HG03342 (cell line): ENCODE measurements at regions not wholly inside any gene's neighbourhood (a gene's known extent, or its start where the extent isn't known, plus 50 kb on each side); places are given as distances from the start of the nearest gene placed in this dataset.
"Not testable (repeated sequence)": the region's sequence is repeated elsewhere in the genome, so short reads cannot be mapped to it uniquely, and the experiment has no call there.

Source experiments
- ATAC-seq: cut with Tn5 transposase; IDR thresholded peaks from one replicate; pipeline ENCODE4 v1.9.1; 2021; ENCODE audit warnings: mild to moderate bottlenecking, moderate library complexity; ENCODE audit not compliant: unreplicated experiment

DNA sequence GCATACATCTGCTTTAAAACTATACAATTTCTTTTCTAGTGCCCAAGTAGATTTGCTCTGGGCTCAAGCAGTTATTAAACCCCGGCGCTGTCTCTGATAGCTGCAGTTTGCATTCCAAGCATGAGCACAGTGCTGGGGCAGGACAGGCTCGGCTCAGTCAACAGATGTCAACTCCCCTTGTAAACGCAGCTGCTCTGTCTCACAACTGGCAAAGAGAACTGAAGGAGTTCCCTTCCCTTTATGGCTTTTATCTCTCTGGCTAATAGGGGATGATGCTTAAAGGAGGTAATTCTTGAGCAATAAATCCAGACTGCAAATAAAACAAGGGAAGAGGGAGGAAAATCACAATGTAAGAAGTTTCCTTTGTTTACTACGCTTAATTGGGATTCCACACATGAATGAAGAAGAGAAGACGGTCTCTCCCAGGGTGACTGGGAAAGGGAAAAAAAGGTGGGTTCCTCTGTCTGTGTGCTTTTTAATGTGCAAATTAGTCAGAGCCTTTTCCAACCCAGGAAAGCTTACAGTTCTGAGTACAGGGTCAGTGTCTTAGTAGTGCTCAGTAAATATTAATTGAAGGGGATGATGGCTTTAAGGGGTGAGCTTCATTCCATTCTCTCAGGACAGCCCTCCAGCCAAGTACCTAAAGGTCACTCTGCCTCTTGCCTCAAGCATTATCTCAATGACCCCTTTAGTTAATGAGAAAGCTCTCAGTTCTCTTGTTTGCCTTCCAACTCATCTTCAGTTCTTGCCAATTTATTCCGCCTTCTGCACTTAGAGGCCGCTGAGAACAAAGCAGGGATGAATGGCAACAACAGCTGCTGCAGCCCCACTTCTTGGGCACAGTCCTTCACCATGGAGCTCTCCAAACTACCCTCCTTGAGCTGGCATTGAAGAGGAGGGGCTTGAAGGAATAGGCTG lies 155.7 kb upstream of the JADE1 start:
- no peak for ATAC-seq

- ATAC-seq, result no peak
These were observed 159.8 kb upstream of the JADE1 start for GRCh38 chr4:128649575-128650205.

- no peak for ATAC-seq
These were observed 160.3 kb upstream of the JADE1 start for GRCh38 chr4:128649161-128649560.

DNA sequence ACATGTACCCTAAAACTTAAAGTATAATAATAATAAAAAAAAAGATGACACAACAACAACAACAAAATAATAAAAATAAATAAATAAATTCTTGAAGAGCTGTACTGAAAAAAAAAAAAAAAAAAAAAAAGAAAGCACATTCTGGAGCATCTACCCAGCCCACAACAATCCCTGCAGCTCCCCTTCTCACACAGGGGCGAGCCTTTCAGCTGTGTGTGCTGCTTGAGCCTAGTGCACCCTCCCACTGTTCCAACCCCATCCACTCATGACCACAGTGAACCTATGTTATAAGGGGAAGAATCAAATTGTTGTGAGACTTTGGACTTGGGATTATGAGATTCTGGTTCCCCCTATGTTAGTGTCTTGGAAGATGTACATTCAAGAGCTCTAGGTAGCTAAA lies 161.5 kb upstream of the JADE1 start:
- no peak for ATAC-seq

DNA sequence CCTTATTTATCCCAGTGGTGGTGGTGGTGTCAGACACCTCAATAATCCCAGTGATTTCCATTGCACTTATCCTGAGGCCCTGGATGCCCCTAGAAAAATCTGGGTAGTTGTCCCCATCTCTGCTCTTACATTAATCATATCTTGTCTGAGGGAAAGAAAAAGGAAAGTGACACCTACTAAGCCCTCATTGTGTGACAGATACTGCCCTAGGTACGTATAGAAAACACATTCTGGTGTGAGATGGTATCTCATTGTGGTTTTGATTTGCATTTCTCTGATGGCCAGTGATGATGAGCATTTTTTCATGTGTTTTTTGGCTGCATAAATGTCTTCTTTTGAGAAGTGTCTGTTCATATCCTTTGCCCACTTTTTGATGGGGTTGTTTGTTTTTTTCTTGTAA lies 162.6 kb upstream of the JADE1 start:
- peak; percentile 44 for ATAC-seq

GRCh38 chr4:128644693-128645654 lies 164.5 kb upstream of the JADE1 start:
- not testable (repeated sequence) for ATAC-seq

GRCh38 chr4:128644107-128644506 lies 165.4 kb upstream of the JADE1 start:
- ATAC-seq, result not testable (repeated sequence)

DNA sequence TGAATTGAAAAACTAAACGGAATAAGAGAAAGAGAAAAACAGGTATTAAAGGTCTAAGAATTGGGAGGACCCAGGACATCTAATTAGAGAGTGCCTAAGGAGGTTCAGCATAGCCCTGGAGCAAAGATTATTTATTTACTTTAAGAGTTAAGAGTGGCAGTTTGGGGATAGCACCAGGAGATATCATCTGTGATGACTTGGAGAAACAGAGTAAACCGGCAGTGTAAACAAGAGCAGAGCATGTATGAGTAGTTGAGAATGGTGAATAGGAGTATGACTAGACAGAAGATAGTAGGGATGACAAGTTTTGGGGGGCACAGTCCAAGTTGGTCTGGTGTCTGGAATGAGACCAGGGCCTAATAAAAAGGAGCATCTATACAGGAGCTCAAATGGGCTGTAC lies 167.9 kb upstream of the JADE1 start:
- not testable (repeated sequence) for ATAC-seq

- ATAC-seq, result no peak
These were observed 169.8 kb upstream of the JADE1 start for GRCh38 chr4:128639541-128640270.

GRCh38 chr4:128636906-128637305 lies 172.6 kb upstream of the JADE1 start:
- no peak for ATAC-seq

- no peak for ATAC-seq
These were observed 173.4 kb upstream of the JADE1 start for GRCh38 chr4:128635955-128636560.

- no peak for ATAC-seq
These were observed 174.2 kb upstream of the JADE1 start for GRCh38 chr4:128635141-128635954.

DNA sequence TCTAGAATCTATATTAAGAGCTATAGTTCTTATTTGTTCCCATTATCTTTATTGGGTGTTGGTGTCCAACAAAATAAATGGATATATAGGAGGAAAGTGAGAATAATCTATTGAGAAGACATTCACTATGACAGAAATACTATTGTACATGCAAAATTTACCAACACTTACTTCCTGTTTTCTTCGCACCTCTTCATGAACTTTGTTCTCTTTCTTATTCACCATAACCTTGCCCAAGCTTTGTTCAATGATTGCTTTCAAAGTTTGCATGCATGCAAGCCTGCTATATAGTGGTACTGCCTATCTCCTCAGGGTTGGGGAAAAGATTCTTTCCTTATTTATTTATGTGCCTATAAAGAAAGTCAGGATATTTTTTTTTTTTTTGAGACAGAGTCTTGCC lies 176.4 kb upstream of the JADE1 start:
- no peak for ATAC-seq

DNA sequence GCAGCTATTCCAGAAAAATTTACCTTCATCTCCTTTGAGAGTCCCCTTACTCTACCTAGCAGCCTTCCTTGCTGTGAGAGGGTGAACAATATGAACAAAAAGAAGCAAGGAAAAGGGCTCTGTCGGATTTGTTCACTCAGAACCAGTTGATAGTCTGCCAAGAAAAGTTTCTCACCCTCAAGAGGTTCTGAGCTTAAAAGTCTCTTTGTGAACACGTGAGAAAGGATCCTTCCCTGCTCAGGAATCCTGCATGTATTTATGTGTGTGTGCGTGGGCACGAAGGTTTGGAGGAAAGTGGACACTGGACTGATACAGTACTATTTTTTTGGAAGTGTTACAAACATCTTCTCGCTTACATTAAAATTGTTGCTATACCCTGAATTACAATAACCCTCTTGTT lies 178.6 kb upstream of the JADE1 start:
- ATAC-seq, result no peak

DNA sequence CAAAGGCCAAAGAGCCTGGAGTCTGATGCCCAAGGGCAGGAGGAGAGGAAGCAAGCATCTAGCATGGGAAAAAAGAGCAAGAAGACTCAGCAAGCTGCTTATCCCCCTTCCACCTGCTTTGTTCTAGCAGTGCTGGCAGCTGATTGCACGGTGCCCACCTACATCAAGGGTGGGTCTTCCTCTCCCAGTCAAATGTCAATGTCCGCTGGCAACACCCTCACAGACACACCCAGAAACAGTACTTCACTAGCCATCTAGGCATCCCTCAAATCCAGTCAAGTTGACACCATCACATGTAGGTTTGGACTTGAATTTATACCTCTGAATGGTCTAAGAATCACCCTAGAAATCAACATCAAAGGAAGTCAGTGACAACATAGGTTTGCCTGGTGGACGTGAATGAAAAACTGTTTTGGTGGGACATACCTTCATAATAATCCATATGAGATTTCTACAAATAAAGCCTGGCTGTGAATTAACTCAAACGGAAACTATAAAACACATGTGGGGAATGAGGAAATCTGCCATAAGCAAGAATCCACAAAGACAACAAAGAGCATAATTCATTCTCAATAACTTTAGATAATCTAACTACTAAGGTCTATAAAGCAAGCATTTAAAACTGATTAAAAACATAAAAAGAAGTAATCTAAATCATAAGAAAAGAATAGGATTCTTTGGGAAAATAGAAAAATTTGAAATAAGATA lies 185.8 kb upstream of the JADE1 start:
- ATAC-seq, result no peak

DNA sequence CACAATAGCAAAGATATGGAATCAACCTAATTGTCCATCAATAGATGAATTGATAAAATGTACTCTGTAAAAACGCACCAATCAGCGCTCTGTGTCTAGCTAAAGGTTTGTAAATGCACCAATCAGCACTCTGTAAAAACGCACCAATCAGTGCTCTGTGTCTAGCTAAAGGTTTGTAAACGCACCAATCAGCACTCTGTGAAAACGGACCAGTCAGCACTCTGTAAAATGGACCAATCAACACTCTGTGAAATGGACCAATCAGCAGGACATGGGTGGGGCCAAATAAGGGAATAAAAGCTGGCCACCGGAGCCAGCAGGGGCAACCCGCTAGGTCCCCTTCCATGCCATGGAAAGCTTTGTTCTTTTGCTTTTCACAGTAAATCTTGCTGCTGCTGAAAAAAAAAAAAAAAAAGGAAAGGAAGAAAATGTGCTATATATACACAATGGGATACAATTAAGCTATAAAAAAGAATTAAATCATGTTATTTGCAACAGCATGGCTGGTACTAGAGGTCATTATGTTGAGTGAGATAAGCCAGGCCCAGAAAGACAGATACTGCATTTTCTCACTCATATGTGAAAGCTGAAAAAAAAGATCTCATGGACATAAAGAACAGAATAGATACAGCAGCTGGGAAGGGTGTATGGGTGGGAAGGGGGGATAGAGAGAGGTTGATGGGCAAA lies 189.1 kb upstream of the JADE1 start:
- not testable (repeated sequence) for ATAC-seq

DNA sequence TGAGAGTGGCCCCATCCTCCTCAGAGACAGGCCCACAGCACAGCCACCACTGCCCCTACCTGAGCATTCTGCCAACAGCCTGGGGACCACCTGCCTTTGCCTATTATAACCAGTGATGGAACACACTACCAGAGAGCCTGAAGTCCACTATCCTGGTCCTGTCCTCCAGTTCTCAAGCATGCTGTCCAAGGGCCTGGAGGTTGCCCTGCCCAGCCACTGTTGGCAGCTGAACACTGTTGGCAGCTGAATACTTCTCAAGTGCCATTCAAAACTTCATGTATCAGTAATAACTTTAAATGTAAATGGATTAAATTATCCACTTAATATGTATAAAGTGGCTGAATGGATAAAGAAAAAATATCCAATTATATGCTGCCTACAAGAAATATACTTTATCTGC lies 194.3 kb upstream of the JADE1 start:
- ATAC-seq, result no peak

GRCh38 chr4:128608006-128608405 lies 201.5 kb upstream of the JADE1 start:
- ATAC-seq, result no peak
